Mammary epithelial cell (primary cell): ENCODE measurements at regions not wholly inside any gene's neighbourhood (a gene's known extent, or its start where the extent isn't known, plus 50 kb on each side); places are given as distances from the start of the nearest gene placed in this dataset.

ENCODE experiments used
- EZH2 ChIP-seq: IDR thresholded peaks from 2 replicates; pipeline ENCODE4 v1.6.1; 2012; ENCODE audit warnings: low read length, inconsistent platforms, borderline replicate concordance
- TF ChIP-seq, protein P1 (sequence below), 2 donors: IDR thresholded peaks in 1 of 2; conservative IDR thresholded peaks in 1 of 2; 2 replicates each; pipeline ENCODE4 v1.5.1; 2011 to 2012; ENCODE audit warnings: inconsistent platforms in 2 of 2, low read length in 2 of 2, mild to moderate bottlenecking in 2 of 2, control low read depth in 1 of 2, low read depth in 1 of 2; ENCODE audit not compliant: insufficient read depth in 1 of 2; ENCODE audit errors: extremely low read depth in 1 of 2

DNA sequence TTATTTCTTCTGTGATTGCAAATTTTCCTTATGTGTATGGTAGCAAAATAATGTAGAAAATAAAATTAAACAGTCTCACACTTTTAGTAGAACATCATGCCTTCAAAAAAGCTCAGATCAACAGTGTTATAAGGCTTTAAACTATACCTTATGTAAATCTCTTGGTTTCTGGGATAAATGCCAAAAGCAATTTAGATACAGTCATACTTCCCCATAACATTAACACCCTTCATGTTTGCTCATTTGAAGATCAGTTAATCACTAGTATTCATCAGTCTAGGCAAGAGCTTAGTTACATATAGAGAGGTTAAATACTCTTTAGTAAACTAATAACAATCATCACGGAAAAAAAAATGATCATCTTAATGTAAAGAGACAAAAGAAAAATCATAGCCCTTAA, 421.8 kb upstream of the ANO3 start:
- TF ChIP-seq, protein P1, sequence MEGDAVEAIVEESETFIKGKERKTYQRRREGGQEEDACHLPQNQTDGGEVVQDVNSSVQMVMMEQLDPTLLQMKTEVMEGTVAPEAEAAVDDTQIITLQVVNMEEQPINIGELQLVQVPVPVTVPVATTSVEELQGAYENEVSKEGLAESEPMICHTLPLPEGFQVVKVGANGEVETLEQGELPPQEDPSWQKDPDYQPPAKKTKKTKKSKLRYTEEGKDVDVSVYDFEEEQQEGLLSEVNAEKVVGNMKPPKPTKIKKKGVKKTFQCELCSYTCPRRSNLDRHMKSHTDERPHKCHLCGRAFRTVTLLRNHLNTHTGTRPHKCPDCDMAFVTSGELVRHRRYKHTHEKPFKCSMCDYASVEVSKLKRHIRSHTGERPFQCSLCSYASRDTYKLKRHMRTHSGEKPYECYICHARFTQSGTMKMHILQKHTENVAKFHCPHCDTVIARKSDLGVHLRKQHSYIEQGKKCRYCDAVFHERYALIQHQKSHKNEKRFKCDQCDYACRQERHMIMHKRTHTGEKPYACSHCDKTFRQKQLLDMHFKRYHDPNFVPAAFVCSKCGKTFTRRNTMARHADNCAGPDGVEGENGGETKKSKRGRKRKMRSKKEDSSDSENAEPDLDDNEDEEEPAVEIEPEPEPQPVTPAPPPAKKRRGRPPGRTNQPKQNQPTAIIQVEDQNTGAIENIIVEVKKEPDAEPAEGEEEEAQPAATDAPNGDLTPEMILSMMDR (conservative IDR thresholded peaks at IDR 0.05 in 1 of 2, IDR thresholded peaks at IDR 0.05 in 1 of 2; ENCODE audit: extremely low read depth in 1 of 2, insufficient read depth in 1 of 2, low read depth in 1 of 2, low read length in 2 of 2) = no peak
- TF ChIP-seq EZH2 = no peak
